Activated CD8-positive, alpha-beta memory T cell treated with anti-CD3 and anti-CD28 coated beads for 4 hours (primary cell): ENCODE measurements at regions not wholly inside any gene's neighbourhood (a gene's known extent, or its start where the extent isn't known, plus 50 kb on each side); places are given as distances from the start of the nearest gene placed in this dataset.
"Not testable (repeated sequence)": the region's sequence is repeated elsewhere in the genome, so short reads cannot be mapped to it uniquely, and the experiment has no call there.

Source experiments
- DNase-seq, 2 donors: peaks; one replicate each; pipeline ENCODE4 v3.0.0-alpha.2; 2020; ENCODE audit warnings: low read depth in 2 of 2

- DNase-seq: no peak
These were observed 942.2 kb downstream of the CNTNAP5 start for GRCh38 chr2:124967325-124967724.

- DNase-seq: no peak
These were observed 944.9 kb downstream of the CNTNAP5 start for GRCh38 chr2:124970030-124970429.

GRCh38 chr2:124973396-124973795, 948.3 kb downstream of the CNTNAP5 start:
- no peak for DNase-seq

- no peak for DNase-seq
These were observed 950.1 kb downstream of the CNTNAP5 start for GRCh38 chr2:124975224-124975623.

DNA sequence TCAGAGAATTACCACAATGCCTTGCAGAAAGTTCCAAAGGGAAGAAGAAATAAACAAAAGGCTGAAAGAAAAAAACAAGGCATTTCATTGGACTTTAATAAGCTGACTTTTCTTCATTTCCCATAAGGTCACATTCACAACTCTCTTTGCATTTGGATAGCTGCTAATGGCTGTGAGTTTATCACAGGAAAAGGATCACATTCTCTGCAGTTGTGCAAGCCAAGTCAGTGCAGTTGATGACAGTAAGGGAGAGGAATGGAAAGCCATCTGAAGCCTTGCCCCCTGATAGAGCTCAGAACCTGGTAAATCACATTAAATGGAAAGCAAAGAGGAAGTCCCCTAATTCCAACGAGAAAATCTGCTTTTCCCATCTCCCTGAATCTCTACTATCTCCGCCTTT, 950.6 kb downstream of the CNTNAP5 start:
- no peak for DNase-seq

- DNase-seq: no peak
These were observed 953.5 kb downstream of the CNTNAP5 start for GRCh38 chr2:124978597-124978996.

DNA sequence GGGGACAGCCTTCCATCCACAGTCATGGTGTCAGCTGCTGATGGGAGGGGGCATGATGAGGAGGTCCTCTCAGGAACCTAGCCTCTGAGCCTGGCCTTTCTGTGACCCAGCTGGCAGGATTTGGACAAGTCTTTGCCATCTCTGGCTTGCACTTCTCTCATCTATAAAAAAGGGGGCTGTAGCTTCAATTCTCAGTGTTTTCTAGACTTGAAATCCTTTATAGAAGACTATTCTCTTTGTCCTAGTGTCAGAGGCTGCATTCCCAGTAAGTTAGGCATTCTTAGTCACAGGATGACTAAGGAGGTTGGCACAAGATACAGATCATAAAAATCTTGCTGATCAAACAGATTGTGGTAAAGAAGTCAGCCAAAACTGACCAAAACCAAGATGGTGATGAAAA, 958.5 kb downstream of the CNTNAP5 start:
- no peak for DNase-seq

GRCh38 chr2:124985270-124985669, 960.2 kb downstream of the CNTNAP5 start:
- DNase-seq: no peak

GRCh38 chr2:124986136-124986535, 961.0 kb downstream of the CNTNAP5 start:
- DNase-seq: no peak

DNA sequence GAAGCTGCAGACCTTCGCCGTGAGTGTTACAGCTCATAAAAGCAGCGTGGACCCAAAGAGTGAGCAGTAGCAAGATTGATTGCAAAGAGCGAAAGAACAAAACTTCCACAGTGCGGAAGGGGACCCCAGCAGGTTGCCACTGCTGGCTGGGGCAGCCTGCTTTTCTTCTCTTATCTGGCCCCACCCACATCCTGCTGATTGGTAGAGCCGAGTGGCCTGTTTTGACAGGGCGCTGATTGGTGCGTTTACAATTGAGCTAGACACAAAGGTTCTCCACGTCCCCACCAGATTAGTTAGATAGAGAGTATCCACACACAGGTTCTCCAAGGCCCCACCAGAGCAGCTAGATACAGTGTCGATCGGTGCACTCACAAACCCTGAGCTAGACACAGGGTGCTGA, 961.8 kb downstream of the CNTNAP5 start:
- DNase-seq: not testable (repeated sequence)

DNA sequence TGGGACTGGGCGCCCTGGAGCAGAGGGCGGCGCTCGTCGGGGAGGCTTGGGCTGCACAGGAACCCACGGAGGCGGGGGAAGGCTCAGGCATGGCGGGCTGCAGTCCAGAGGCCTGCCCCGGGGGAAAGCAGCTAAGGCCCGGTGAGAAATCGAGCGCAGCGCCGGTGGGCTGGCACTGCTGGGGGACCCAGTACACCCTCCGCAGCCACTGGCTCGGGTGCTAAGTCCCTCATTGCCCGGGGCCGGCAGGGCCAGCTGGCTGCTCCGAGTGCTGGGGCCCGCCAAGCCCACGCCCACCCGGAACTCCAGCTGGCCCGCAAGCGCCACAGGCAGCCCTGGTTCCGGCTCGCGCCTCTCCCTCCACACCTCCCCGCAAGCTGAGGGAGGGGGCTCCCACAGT, 962.3 kb downstream of the CNTNAP5 start:
- DNase-seq: not testable (repeated sequence)

DNA sequence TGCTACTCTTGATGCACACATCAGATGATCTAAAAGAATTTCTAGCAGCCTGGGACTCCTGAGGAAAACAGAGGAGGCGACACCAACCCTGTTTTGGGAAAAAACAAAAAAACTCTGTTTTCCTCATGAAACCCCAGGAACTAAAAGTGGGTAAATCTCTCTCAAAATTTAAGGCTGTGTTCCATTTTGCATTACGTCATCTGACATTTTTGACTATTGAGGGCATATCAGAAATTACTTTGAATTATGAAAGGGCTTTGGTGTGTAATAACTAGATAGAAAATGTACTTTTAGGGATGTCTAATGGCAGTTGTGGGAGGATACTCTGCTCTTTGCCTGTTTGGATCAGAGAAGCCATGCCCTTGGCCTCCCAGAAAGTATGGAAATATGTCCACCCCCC, 963.0 kb downstream of the CNTNAP5 start:
- no peak for DNase-seq

GRCh38 chr2:124988794-124989193, 963.7 kb downstream of the CNTNAP5 start:
- DNase-seq: no peak

DNA sequence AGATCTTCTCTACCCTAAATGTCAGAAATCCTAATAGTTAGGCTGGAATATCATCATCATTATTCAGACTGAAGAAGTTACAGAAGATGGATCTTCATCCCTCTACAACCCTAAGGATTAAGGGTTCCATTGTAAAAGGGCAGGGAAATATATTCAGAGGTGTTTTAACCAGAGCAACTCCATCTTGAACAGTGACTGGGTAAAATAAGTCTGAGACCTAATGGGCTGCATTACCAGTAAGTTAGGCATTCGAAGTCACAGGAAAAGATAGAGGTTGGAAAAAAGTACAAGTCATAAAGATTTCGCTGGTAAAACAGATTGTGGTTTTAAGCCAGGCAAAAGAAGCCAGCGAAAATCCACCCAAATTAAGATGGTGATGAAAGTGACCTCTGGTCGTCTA, 968.7 kb downstream of the CNTNAP5 start:
- no peak for DNase-seq

GRCh38 chr2:124995185-124995912, 970.3 kb downstream of the CNTNAP5 start:
- no peak for DNase-seq

DNA sequence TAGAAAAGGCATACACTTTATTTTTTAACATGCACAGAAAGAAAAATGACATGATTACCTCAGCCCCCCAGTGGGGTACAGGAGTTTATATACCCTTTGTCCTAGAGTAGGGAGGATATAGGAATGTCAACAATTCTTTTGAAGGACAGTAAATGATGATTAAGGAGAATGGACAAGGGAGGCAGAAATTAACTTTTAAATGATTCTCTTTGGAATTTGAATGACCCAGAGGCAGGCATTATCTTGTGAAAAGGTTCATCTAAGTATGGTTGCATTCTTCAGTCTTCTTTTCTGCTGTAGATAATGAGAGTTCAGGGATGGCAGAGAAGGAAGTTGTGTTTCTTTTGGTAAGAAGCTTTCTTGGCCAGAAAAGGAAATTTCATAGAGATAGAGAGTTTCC, 971.3 kb downstream of the CNTNAP5 start:
- no peak for DNase-seq

- no peak for DNase-seq
These were observed 974.8 kb downstream of the CNTNAP5 start for GRCh38 chr2:124999906-125000305.

DNA sequence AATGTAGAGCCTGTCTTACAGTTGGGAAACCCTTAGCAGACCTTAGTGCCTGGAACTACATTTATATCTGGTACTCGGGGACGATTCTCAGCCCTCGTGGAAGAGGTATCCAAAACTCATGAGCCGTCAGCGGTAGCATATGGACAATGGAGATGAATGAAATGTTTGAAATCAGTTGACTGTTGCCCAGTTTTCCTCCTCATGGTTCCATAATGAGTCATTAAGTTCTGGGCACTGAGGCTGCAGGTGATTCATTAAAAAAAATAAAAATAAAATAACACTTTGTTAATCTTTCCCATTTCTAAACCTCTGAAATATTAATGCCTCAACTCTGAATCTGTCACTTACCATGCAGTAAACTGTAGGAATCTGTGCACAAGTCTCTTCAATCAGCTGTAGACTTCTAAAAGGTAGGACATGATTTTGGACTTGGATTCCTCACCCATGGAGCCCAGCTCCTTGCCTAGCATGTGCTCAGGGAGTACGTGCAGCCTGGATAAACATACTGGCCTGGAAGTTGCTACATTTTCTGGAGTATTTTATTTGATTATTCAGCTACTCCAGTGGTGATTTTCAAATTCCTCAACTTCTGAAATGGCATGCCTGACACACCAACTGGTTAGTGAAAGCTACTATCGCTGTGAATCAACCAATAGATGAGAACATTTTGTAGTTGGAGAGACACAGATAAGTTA, 979.2 kb downstream of the CNTNAP5 start:
- DNase-seq: no peak

- DNase-seq: no peak
These were observed 981.6 kb downstream of the CNTNAP5 start for GRCh38 chr2:125006676-125007075.

- not testable (repeated sequence) for DNase-seq
These were observed 1003.6 kb downstream of the CNTNAP5 start for GRCh38 chr2:125028721-125029120.

DNA sequence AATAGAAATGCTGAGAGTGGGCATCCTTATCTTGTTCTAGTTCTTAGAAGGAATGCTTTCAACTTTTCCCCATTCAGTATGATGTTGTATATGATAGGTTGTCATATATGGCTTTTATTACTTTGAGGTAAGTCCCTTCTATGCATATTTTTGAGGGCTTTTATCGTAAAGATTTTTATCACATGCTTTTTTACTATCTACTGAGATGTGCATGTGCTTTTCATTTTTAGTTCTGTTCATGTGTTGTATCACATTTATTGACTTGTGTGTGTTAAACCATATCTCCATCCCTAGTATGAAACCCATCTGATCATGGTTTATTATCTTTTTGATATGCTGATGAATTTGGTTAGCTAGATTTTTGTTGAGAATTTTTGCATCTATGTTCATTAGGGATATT, 1008.8 kb downstream of the CNTNAP5 start:
- DNase-seq: no peak

GRCh38 chr2:125037135-125037653, 1012.1 kb downstream of the CNTNAP5 start:
- DNase-seq: no peak

- DNase-seq: no peak
These were observed 1016.8 kb downstream of the CNTNAP5 start for GRCh38 chr2:125041846-125042245.
